Gastroesophageal sphincter (tissue), 4 donors: ENCODE measurements at regions not wholly inside any gene's neighbourhood (a gene's known extent, or its start where the extent isn't known, plus 50 kb on each side); places are given as distances from the start of the nearest gene placed in this dataset.
A peak's percentile ranks its signal among the peaks of the same experiment; 100 is the strongest.

ENCODE experiments used
- ATAC-seq: fragments of 150-250 bp; one replicate; pipeline ENCODE4 v1.9.1; 2016; ENCODE audit warnings: mild to moderate bottlenecking, moderate library complexity
- H3K27ac ChIP-seq, 4 donors: fragments of 200-600 bp; sonication (generic) in 3 of 4; 1 replicate in 3 of 4; 2 replicates in 1 of 4; pipeline ENCODE4 v1.5.1; 2016 to 2019
- H3K27me3 ChIP-seq: fragments of 200-600 bp; sonication (generic); one replicate; pipeline ENCODE4 v1.5.1; 2019
- H3K36me3 ChIP-seq, 2 donors: fragments of 200-600 bp; sonication (generic); one replicate each; pipeline ENCODE4 v1.5.1; 2019; ENCODE audit warnings: control low read depth in 1 of 2
- H3K4me1 ChIP-seq, 3 donors: fragments of 200-600 bp; sonication (generic); 1 replicate in 2 of 3; 2 replicates in 1 of 3; pipeline ENCODE4 v1.5.1; 2016 to 2019; ENCODE audit warnings: control low read depth in 2 of 3
- H3K4me3 ChIP-seq, 2 donors: fragments of 200-600 bp; sonication (generic); one replicate each; pipeline ENCODE4 v1.5.1; 2019; ENCODE audit warnings: mild to moderate bottlenecking in 1 of 2, moderate library complexity in 1 of 2
- H3K9me3 ChIP-seq, 3 donors: fragments of 200-600 bp; sonication (generic); one replicate each; pipeline ENCODE4 v1.5.1; 2017 to 2019; ENCODE audit warnings: control low read depth in 2 of 3
- CTCF ChIP-seq, 4 experiments: fragments of 200-600 bp in 2 of 4; fragments of 450-650 bp in 2 of 4; sonication (generic) in 1 of 4; IDR thresholded peaks; one replicate each; pipeline ENCODE4 v1.5.1; 2017 to 2019; ENCODE audit warnings: antibody characterized with exemption in 4 of 4, mild to moderate bottlenecking in 2 of 4, moderate library complexity in 2 of 4
- EP300 ChIP-seq: sonication (generic); formaldehyde crosslinking; IDR thresholded peaks from one replicate; pipeline ENCODE4 v1.6.1; 2017; ENCODE audit warnings: antibody characterized with exemption, mild to moderate bottlenecking
- POLR2A ChIP-seq, 2 donors: fragments of 450-650 bp; IDR thresholded peaks; one replicate each; pipeline ENCODE4 v1.6.1; 2017; ENCODE audit warnings: antibody characterized with exemption in 2 of 2, mild to moderate bottlenecking in 2 of 2, moderate library complexity in 1 of 2
- POLR2AphosphoS5 ChIP-seq: sonication (generic); formaldehyde crosslinking; IDR thresholded peaks from one replicate; pipeline ENCODE4 v1.6.1; 2017; ENCODE audit warnings: antibody characterized with exemption
- WGBS, 2 donors: methylation state at CpG; one replicate each; pipeline ENCODE4 v1.1.5; 2018; ENCODE audit warnings: low coverage in 1 of 2; 5-methylcytosine and 5-hydroxymethylcytosine counted together

- no peaks in the 10 kb centered on the region for H3K27me3 ChIP-seq
- 73 to 94% methylated on average over 2 of the region's 2 CpGs for WGBS, 2 donors
Observed at GRCh38 chr2:176677746-176678265, 408.6 kb downstream of the MTX2 start.

GRCh38 chr2:176678571-176678970 is 409.3 kb downstream of the MTX2 start:
- Histone ChIP-seq H3K4me1 (peaks cover 0 to 21% (median 5%) of the 10 kb centered on the region in 3 donors), H3K4me3 (no peak overlapping the region), H3K27ac (no peak overlapping the region), H3K9me3 (no peaks in the 10 kb centered on the region), H3K27me3 (no peaks in the 10 kb centered on the region), H3K36me3 (no peaks in the 10 kb centered on the region)
- TF ChIP-seq CTCF (IDR thresholded peaks at IDR 0.05) (no peak), EP300 (no peak), POLR2AphosphoS5 (no peak), POLR2A (IDR thresholded peaks at IDR 0.05) (no peak)
- 59 to 62% methylated on average over 5 of the region's 5 CpGs for WGBS, 2 donors
- no peak for ATAC-seq

More at GRCh38 chr2:176677746-176678265, 408.6 kb downstream of the MTX2 start:
- H3K27ac ChIP-seq, result no peak overlapping the region
- peaks cover 0 to 17% (median 5%) of the 10 kb centered on the region in 3 donors for H3K4me1 ChIP-seq
- TF ChIP-seq POLR2A (IDR thresholded peaks at IDR 0.05), result no peak
- TF ChIP-seq CTCF (IDR thresholded peaks at IDR 0.05), result no peak
- TF ChIP-seq EP300, result no peak
- no peak for TF ChIP-seq POLR2AphosphoS5
- H3K4me3 ChIP-seq, result no peak overlapping the region
- H3K36me3 ChIP-seq, result no peaks in the 10 kb centered on the region
- no peak for ATAC-seq
- no peaks in the 10 kb centered on the region for H3K9me3 ChIP-seq

- Histone ChIP-seq H3K9me3 (no peaks in the 10 kb centered on the region), H3K36me3 (no peaks in the 10 kb centered on the region), H3K27ac (no peak overlapping the region), H3K4me3 (no peak overlapping the region), H3K27me3 (no peaks in the 10 kb centered on the region), H3K4me1 (peaks cover 0 to 21% (median 5%) of the 10 kb centered on the region in 3 donors)
- ATAC-seq, result no peak
- 82 to 85% methylated on average over 1 to 2 of the region's 2 CpGs for whole genome bisulfite sequencing, 2 donors
- no peak for TF ChIP-seq POLR2AphosphoS5
- TF ChIP-seq EP300, result no peak
- TF ChIP-seq POLR2A (IDR thresholded peaks at IDR 0.05), result no peak
- TF ChIP-seq CTCF (IDR thresholded peaks at IDR 0.05), result no peak
Observed at GRCh38 chr2:176679061-176679669, 409.9 kb downstream of the MTX2 start.

- Histone ChIP-seq H3K4me1 (peaks cover 0 to 21% (median 5%) of the 10 kb centered on the region in 3 donors), H3K36me3 (no peaks in the 10 kb centered on the region), H3K4me3 (no peak overlapping the region), H3K27me3 (peaks cover 5% of the 10 kb centered on the region), H3K9me3 (no peaks in the 10 kb centered on the region), H3K27ac (no peak overlapping the region)
- TF ChIP-seq POLR2A (IDR thresholded peaks at IDR 0.05) (no peak), POLR2AphosphoS5 (no peak), EP300 (no peak)
- ATAC-seq, result no peak
- 60 to 71% methylated on average over 1 of the region's 1 CpG for WGBS, 2 donors
Observed at GRCh38 chr2:176680916-176681516, 411.8 kb downstream of the MTX2 start.

GRCh38 chr2:176681584-176682115 is 412.4 kb downstream of the MTX2 start:
- ATAC-seq, result peak; percentile 39
- H3K27me3 ChIP-seq, result peaks cover 6% of the 10 kb centered on the region
- H3K9me3 ChIP-seq, result no peaks in the 10 kb centered on the region
- H3K4me1 ChIP-seq, result peaks cover 0 to 21% (median 5%) of the 10 kb centered on the region in 3 donors
- peak overlapping the region in 3 of 4 donors; percentile 26 to 63 (median 51) for H3K27ac ChIP-seq
- no peak overlapping the region for H3K4me3 ChIP-seq
- WGBS, 2 donors, result 0 to 38% methylated on average over 1 of the region's 1 CpG
- TF ChIP-seq POLR2AphosphoS5, result no peak
- TF ChIP-seq EP300, result no peak
- no peak for TF ChIP-seq POLR2A (IDR thresholded peaks at IDR 0.05)
- TF ChIP-seq CTCF (IDR thresholded peaks at IDR 0.05), result no peak
- H3K36me3 ChIP-seq, result no peaks in the 10 kb centered on the region
